Lower lobe of right lung (tissue), 2 donors: ENCODE measurements at regions not wholly inside any gene's neighbourhood (a gene's known extent, or its start where the extent isn't known, plus 50 kb on each side); places are given as distances from the start of the nearest gene placed in this dataset.

Experiments used
- ATAC-seq, 2 donors: fragments of 200-7000 bp; cut with Tn5 transposase; one replicate each; pipeline ENCODE4 v1.9.1; 2020 to 2022; ENCODE audit warnings: mild to moderate bottlenecking in 2 of 2, moderate library complexity in 2 of 2
- DNase-seq: peaks from one replicate; pipeline ENCODE4 v3.0.0-alpha.2; 2020
- H3K27ac ChIP-seq: fragments of 200-600 bp; one replicate; pipeline ENCODE4 v1.8.0; 2022
- H3K27me3 ChIP-seq: fragments of 200-600 bp; one replicate; pipeline ENCODE4 v1.8.0; 2022; ENCODE audit warnings: low read depth
- H3K36me3 ChIP-seq: fragments of 200-600 bp; one replicate; pipeline ENCODE4 v1.8.0; 2022; ENCODE audit warnings: mild to moderate bottlenecking
- H3K4me1 ChIP-seq: fragments of 200-600 bp; one replicate; pipeline ENCODE4 v1.8.0; 2022
- H3K4me3 ChIP-seq: fragments of 200-600 bp; one replicate; pipeline ENCODE4 v1.8.0; 2022; ENCODE audit warnings: mild to moderate bottlenecking
- H3K9me3 ChIP-seq: fragments of 200-600 bp; one replicate; pipeline ENCODE4 v1.8.0; 2022
- intact Hi-C: fragments of 100-400 bp; cut with DNase I; formaldehyde crosslinking; loops from one replicate; pipeline ENCODE4 v1.11.0; 2022
- TF ChIP-seq, protein P1 (sequence below): fragments of 200-600 bp; IDR thresholded peaks from one replicate; pipeline ENCODE4 v1.8.0; 2022; ENCODE audit warnings: antibody characterized with exemption, mild to moderate bottlenecking
- donor health status: DM: no; HTN: yes; CAD: no; lungs with severe emphysema.

DNA sequence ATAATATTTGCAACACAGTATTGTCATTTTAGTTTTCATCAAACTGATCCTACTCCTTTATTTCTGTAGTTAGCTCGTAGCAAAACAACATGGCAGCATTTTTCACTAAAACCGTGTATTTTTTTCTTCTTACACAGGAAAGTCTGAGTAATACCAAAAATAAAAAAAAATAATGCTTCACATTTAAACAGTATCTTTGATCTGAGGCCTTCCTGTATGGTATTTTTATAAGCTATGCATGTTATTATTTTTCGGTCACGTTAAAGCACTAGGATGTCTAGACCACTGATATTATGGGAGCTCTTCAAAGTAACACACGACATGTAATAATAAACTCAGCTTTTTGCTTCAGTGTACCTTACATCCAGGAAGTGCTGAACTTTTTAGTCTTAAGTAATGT, 94.1 kb upstream of the SRD5A3 start:
- no peaks in the 10 kb centered on the region for H3K27me3 ChIP-seq
- ATAC-seq (no peak), DNase-seq (no peak)
- intact Hi-C loops, result no loop called here
- H3K27ac ChIP-seq, result no peak overlapping the region
- H3K4me1 ChIP-seq, result no peaks in the 10 kb centered on the region
- no peaks in the 10 kb centered on the region for H3K9me3 ChIP-seq
- no peak overlapping the region for H3K4me3 ChIP-seq
- TF ChIP-seq, protein P1, sequence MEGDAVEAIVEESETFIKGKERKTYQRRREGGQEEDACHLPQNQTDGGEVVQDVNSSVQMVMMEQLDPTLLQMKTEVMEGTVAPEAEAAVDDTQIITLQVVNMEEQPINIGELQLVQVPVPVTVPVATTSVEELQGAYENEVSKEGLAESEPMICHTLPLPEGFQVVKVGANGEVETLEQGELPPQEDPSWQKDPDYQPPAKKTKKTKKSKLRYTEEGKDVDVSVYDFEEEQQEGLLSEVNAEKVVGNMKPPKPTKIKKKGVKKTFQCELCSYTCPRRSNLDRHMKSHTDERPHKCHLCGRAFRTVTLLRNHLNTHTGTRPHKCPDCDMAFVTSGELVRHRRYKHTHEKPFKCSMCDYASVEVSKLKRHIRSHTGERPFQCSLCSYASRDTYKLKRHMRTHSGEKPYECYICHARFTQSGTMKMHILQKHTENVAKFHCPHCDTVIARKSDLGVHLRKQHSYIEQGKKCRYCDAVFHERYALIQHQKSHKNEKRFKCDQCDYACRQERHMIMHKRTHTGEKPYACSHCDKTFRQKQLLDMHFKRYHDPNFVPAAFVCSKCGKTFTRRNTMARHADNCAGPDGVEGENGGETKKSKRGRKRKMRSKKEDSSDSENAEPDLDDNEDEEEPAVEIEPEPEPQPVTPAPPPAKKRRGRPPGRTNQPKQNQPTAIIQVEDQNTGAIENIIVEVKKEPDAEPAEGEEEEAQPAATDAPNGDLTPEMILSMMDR, result no peak
- no peaks in the 10 kb centered on the region for H3K36me3 ChIP-seq

GRCh38 chr4:55253948-55254593, 92.0 kb upstream of the SRD5A3 start:
- no peaks in the 10 kb centered on the region for H3K36me3 ChIP-seq
- no peaks in the 10 kb centered on the region for H3K27me3 ChIP-seq
- H3K4me3 ChIP-seq, result no peak overlapping the region
- H3K4me1 ChIP-seq, result peaks cover 3% of the 10 kb centered on the region
- no peaks in the 10 kb centered on the region for H3K9me3 ChIP-seq
- TF ChIP-seq, protein P1, result no peak
- intact Hi-C loops, result no loop called here
- H3K27ac ChIP-seq, result no peak overlapping the region
- DNase-seq (no peak), ATAC-seq (no peak)

DNA sequence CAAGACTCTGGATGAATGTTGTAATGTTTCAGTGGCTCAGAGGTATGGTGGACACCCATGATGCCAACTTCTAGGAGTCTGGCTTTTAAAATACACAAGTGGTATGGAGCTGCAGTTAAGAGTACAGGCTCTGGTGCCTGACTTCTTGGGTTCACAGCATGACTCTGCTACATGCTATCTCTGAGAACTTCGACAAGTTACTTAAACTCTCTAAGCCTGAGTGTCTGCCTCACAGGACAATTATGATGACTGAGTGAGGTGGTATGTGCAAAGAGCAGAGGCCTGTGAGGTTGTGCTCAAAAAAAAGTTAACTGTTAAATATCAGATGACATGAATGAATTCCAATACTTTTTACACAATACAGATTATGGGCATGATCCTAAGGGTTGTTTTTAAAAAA, 90.9 kb upstream of the SRD5A3 start:
- Histone ChIP-seq H3K36me3 (no peaks in the 10 kb centered on the region), H3K9me3 (no peaks in the 10 kb centered on the region), H3K27me3 (no peaks in the 10 kb centered on the region), H3K4me3 (no peak overlapping the region), H3K27ac (no peak overlapping the region), H3K4me1 (peaks cover 5% of the 10 kb centered on the region)
- intact Hi-C loops, result no loop called here
- TF ChIP-seq, protein P1, result no peak
- DNase-seq (no peak), ATAC-seq (no peak)

DNA sequence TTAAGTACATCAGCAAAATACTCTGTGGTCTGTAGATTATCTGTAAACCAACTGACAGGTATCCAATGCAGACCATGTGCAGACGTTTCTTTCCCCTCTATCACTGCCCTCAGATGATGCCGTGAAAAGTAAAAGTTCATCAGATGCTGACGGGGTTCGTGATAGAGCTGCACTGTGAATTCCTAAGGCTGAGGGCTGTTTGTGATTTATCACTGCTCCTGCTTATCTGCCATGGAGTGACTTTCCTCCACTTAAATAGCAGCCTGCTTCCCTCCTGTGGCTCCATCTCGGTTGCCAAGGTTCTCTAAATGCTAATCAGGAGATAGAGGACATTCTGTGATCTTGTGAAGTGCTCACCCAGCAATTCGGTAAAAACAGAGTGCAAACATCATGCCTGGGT, 89.3 kb upstream of the SRD5A3 start:
- TF ChIP-seq, protein P1, result no peak
- Histone ChIP-seq H3K27ac (no peak overlapping the region), H3K27me3 (no peaks in the 10 kb centered on the region), H3K4me3 (no peak overlapping the region), H3K9me3 (no peaks in the 10 kb centered on the region), H3K36me3 (no peaks in the 10 kb centered on the region), H3K4me1 (peaks cover 5% of the 10 kb centered on the region)
- intact Hi-C loops, result no loop called here
- DNase-seq, result no peak
- ATAC-seq, result no peak

DNA sequence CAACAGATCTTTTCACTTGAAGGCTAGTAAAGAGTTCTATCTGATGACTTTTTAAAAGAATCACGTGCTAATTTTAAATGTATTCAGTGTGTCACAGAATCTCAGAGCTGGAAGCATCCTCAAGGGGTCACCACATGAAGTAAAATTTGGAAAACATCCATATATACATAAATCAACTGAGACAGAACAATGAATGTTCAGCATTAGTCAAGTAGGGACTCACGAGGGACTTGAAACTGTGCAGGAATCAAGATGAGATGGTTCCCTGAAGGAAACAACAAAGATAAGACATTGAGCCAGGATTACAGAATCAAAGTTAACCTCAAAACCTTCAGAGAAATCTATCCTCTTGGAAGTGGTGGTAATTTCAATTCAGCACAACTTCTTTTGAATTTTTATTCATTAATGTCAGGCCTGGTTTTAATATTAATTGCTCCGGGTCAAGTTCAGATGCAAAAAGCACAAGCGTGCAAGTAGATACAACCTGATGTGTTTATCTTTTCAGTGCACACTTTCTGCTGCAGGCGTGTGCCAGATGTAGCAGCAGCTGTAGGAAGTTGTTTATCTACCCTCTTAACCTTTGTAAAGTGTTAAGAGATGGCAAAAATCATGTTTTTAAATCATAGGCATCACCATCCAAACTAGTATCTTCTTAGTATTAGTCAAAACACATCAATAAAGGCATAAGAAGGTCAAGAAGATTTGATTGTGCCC, 87.7 kb upstream of the SRD5A3 start:
- Histone ChIP-seq H3K4me1 (peaks cover 5% of the 10 kb centered on the region), H3K9me3 (no peaks in the 10 kb centered on the region), H3K4me3 (no peak overlapping the region), H3K27ac (no peak overlapping the region), H3K36me3 (no peaks in the 10 kb centered on the region), H3K27me3 (no peaks in the 10 kb centered on the region)
- no peak for DNase-seq
- TF ChIP-seq, protein P1, result no peak
- intact Hi-C loops, result no loop called here
- no peak for ATAC-seq
